Testis (tissue), 2 donors: ENCODE measurements at regions not wholly inside any gene's neighbourhood (a gene's known extent, or its start where the extent isn't known, plus 50 kb on each side); places are given as distances from the start of the nearest gene placed in this dataset.
A peak's percentile ranks its signal among the peaks of the same experiment; 100 is the strongest.

Experiments
- DNase-seq: peaks from one replicate; pipeline ENCODE4 v3.0.0-alpha.2; 2019
- H3K27ac ChIP-seq, 2 donors: fragments of 200-600 bp; sonication (generic); one replicate each; pipeline ENCODE4 v1.5.1; 2019
- H3K27me3 ChIP-seq: fragments of 200-600 bp; sonication (generic); one replicate; pipeline ENCODE4 v1.5.1; 2019
- H3K36me3 ChIP-seq: fragments of 200-600 bp; sonication (generic); one replicate; pipeline ENCODE4 v1.5.1; 2017; ENCODE audit warnings: low read depth; ENCODE audit errors: missing control alignments
- H3K4me1 ChIP-seq: fragments of 200-600 bp; sonication (generic); one replicate; pipeline ENCODE4 v1.5.1; 2019
- H3K4me3 ChIP-seq, 2 donors: fragments of 200-600 bp; sonication (generic); one replicate each; pipeline ENCODE4 v1.5.1; 2017 to 2019
- H3K9me3 ChIP-seq: fragments of 200-600 bp; sonication (generic); one replicate; pipeline ENCODE4 v1.5.1; 2017
- POLR2A ChIP-seq: fragments of 450-650 bp; IDR thresholded peaks from one replicate; pipeline ENCODE4 v1.6.1; 2017; ENCODE audit warnings: antibody characterized with exemption, mild to moderate bottlenecking, moderate library complexity
- WGBS, 2 donors: methylation state at CpG; one replicate each; pipeline ENCODE4 v1.1.5; 2018; 5-methylcytosine and 5-hydroxymethylcytosine counted together
- intact Hi-C: fragments of 100-400 bp; cut with DNase I; formaldehyde crosslinking; loops from one replicate; pipeline ENCODE4 v1.15.1; 2023; ENCODE audit warnings: low total_unique reads
- TF ChIP-seq, protein P1 (sequence below), 3 experiments: fragments of 450-650 bp in 2 of 3; fragments of 200-600 bp in 1 of 3; sonication (generic) in 1 of 3; IDR thresholded peaks; one replicate each; pipeline ENCODE4 v1.5.1; 2016 to 2019; ENCODE audit warnings: antibody characterized with exemption in 3 of 3, mild to moderate bottlenecking in 2 of 3, moderate library complexity in 1 of 3

DNA sequence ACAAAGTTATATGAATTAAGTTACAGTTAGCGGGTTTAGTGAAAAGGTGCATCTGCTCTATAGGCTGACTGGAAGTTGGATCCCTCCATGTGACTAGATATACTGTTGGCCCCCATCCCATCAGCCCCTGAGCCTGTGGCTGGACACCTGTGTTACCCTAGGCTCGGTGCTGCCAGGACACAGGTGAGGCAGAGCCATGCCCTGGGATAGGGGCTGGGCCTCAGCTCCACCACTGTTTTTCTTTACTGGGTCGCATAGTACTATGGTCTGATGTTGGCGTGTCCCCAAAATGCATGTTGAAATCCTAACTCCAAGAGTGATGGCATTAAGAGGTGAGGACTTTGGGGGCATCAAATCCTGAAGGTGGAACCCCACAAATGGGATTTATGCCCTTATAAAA is 638.6 kb upstream of the ID2 start:
- no peaks in the 10 kb centered on the region for H3K36me3 ChIP-seq
- H3K27me3 ChIP-seq, result no peaks in the 10 kb centered on the region
- DNase-seq, result no peak
- intact Hi-C loops, result no loop called here
- no peak for TF ChIP-seq POLR2A
- TF ChIP-seq, protein P1, sequence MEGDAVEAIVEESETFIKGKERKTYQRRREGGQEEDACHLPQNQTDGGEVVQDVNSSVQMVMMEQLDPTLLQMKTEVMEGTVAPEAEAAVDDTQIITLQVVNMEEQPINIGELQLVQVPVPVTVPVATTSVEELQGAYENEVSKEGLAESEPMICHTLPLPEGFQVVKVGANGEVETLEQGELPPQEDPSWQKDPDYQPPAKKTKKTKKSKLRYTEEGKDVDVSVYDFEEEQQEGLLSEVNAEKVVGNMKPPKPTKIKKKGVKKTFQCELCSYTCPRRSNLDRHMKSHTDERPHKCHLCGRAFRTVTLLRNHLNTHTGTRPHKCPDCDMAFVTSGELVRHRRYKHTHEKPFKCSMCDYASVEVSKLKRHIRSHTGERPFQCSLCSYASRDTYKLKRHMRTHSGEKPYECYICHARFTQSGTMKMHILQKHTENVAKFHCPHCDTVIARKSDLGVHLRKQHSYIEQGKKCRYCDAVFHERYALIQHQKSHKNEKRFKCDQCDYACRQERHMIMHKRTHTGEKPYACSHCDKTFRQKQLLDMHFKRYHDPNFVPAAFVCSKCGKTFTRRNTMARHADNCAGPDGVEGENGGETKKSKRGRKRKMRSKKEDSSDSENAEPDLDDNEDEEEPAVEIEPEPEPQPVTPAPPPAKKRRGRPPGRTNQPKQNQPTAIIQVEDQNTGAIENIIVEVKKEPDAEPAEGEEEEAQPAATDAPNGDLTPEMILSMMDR (IDR thresholded peaks at IDR 0.05), result no peak
- H3K9me3 ChIP-seq, result no peaks in the 10 kb centered on the region
- H3K4me3 ChIP-seq, result no peak overlapping the region
- 96 to 100% methylated on average over 4 of the region's 4 CpGs for WGBS, 2 donors
- H3K4me1 ChIP-seq, result no peaks in the 10 kb centered on the region
- no peak overlapping the region for H3K27ac ChIP-seq

DNA sequence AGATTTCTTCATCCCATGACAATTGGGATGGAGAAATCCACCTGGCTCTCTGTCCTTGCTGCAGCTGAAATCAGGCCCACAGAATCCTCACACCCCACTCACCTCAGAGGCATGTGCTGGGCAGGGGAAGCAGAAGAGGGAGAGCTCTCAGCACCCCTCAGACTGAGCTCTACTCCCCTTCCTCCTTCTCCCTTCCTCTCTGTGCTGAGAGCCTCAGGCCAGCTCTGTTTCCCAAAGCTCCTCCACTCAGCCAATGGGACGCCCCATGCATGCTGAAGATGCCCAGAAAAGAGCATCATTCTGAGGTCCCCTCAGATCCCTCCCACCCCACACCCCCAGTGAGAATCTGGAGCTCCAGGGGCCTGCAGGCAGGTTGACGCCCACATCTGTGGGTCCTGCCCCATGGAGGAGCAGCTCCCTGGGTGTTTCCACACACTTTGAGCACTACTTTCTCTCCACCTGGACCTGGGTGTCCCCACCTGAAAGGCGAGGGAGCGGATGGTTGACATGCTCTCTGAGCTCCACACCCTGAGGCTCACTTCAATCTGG is 637.7 kb upstream of the ID2 start:
- TF ChIP-seq, protein P1 (IDR thresholded peaks at IDR 0.05), result no peak
- TF ChIP-seq POLR2A, result no peak
- Histone ChIP-seq H3K36me3 (no peaks in the 10 kb centered on the region), H3K27ac (no peak overlapping the region), H3K4me1 (no peaks in the 10 kb centered on the region), H3K4me3 (no peak overlapping the region), H3K9me3 (no peaks in the 10 kb centered on the region), H3K27me3 (no peaks in the 10 kb centered on the region)
- 95 to 96% methylated on average over 2 to 4 of the region's 4 CpGs for WGBS, 2 donors
- intact Hi-C loops, result no loop called here
- DNase-seq, result no peak

DNA sequence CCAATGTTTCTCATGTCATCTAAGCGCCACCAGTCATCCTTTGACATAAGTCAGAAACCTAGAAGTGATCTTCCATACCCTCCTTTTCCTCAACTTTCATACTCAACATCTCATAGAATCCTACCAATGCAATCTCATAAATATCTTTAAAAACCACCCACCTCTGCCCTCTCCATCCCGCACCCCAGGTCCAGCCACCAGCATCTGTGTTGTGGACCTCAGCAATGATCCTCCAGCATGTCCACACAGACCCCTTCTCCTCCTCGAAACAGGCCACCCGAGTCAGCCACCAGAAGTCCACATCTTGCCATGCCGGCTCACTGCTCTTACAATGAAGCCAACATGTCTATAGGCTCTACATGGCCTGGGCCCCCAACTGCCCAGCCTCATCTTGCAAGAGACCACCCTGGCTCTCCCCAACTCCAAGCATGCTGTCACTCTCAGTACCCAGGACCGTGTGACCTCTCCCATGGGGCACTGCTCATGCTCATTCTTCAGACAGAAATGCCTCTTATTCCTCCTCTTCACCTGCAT is 636.7 kb upstream of the ID2 start:
- TF ChIP-seq, protein P1 (IDR thresholded peaks at IDR 0.05), result no peak
- TF ChIP-seq POLR2A, result no peak
- intact Hi-C loops, result no loop called here
- Histone ChIP-seq H3K36me3 (no peaks in the 10 kb centered on the region), H3K4me3 (no peak overlapping the region), H3K27me3 (no peaks in the 10 kb centered on the region), H3K4me1 (no peaks in the 10 kb centered on the region), H3K9me3 (no peaks in the 10 kb centered on the region), H3K27ac (no peak overlapping the region)
- 87 to 99% methylated on average over 6 of the region's 6 CpGs for WGBS, 2 donors
- no peak for DNase-seq

DNA sequence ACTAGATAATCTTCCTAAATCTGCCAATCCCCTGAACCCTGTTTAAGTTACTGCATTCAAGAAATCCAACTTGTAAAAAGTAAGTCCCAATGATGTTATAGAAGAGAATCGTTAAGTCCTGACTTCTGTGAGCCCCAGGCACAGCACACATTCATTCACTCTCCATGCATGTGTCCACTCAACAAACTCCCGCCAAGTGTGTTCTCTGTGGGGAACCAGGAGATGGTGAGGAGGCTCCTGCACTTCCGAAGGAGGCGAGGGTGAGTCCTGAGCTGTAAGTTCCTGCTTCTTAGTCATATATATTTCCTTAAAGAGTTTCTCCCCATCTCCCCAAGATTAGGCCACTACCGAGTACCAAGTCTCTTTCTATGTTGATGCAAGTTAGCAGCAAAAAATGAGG is 635.0 kb upstream of the ID2 start:
- Histone ChIP-seq H3K36me3 (no peaks in the 10 kb centered on the region), H3K9me3 (no peaks in the 10 kb centered on the region), H3K27ac (no peak overlapping the region), H3K4me3 (no peak overlapping the region), H3K27me3 (no peaks in the 10 kb centered on the region), H3K4me1 (no peaks in the 10 kb centered on the region)
- WGBS, 2 donors, result 92 to 99% methylated on average over 5 of the region's 5 CpGs
- intact Hi-C loops, result no loop called here
- DNase-seq, result no peak
- no peak for TF ChIP-seq POLR2A
- TF ChIP-seq, protein P1 (IDR thresholded peaks at IDR 0.05), result no peak

DNA sequence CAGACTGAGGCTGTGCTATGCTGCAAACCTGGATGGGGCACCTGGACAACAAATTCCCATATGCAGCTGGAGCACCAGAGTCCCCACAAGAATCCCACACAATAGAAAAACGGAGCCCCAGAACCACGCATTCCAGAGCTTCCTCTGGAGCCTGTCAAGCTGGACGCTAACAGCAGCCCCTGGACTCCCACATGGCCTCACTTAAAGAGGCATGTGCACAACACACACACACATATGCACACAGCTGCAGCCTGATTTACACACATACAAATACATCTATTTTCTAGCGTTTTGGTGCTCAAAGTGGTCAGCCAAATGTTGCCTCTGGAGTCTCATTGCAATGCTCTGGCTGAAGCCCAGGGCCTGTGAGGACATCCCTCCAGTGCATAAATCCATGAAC is 632.7 kb upstream of the ID2 start:
- no peaks in the 10 kb centered on the region for H3K27me3 ChIP-seq
- TF ChIP-seq, protein P1 (IDR thresholded peaks at IDR 0.05), result no peak
- TF ChIP-seq POLR2A, result no peak
- DNase-seq, result peak; percentile 32
- H3K36me3 ChIP-seq, result no peaks in the 10 kb centered on the region
- 42 to 59% methylated on average over 4 of the region's 4 CpGs for WGBS, 2 donors
- no peak overlapping the region for H3K27ac ChIP-seq
- no peak overlapping the region for H3K4me3 ChIP-seq
- intact Hi-C loops, result no loop called here
- no peaks in the 10 kb centered on the region for H3K9me3 ChIP-seq
- H3K4me1 ChIP-seq, result no peaks in the 10 kb centered on the region
